ENCODE measurements at regions not wholly inside any gene's neighbourhood (a gene's known extent, or its start where the extent isn't known, plus 50 kb on each side); places are given as distances from the start of the nearest gene placed in this dataset.

DNA sequence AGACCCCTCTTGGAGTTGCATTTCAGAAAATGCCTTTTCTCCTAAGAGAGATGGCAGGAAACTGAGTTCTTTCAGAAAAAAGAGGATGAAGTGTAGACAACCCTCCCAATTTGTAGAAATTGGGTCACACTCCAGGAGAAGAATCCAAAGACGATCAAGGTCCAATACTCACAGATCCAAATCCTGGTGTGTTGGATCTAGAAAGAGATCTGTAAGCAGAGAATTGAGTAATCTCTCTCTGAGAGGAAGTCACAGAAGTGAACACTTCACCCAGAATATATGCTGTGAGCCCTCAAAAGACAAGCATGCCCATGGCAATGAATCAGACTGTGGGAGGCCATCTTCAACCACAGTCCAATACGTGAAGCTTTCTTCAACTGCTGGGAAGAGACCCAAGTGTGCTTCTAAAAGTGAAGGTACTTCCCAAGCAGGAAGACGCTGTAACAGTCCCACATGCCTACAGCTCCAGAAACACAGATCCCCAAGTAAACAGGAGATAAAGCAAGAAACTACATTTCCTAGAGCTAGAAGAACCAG, 182.7 kb downstream of the SMC2 start:
- H3K4me1 Mint-ChIP-seq (ENCODE audit: unreplicated experiment) = peaks cover 15% of the 10 kb centered on the region
- H3K4me3 Mint-ChIP-seq (ENCODE audit: unreplicated experiment) = no peak overlapping the region
- TF ChIP-seq, protein P1, sequence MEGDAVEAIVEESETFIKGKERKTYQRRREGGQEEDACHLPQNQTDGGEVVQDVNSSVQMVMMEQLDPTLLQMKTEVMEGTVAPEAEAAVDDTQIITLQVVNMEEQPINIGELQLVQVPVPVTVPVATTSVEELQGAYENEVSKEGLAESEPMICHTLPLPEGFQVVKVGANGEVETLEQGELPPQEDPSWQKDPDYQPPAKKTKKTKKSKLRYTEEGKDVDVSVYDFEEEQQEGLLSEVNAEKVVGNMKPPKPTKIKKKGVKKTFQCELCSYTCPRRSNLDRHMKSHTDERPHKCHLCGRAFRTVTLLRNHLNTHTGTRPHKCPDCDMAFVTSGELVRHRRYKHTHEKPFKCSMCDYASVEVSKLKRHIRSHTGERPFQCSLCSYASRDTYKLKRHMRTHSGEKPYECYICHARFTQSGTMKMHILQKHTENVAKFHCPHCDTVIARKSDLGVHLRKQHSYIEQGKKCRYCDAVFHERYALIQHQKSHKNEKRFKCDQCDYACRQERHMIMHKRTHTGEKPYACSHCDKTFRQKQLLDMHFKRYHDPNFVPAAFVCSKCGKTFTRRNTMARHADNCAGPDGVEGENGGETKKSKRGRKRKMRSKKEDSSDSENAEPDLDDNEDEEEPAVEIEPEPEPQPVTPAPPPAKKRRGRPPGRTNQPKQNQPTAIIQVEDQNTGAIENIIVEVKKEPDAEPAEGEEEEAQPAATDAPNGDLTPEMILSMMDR (IDR thresholded peaks at IDR 0.05) = no peak
- H3K9me3 Mint-ChIP-seq (ENCODE audit: unreplicated experiment) = no peaks in the 10 kb centered on the region
- H3K36me3 Mint-ChIP-seq (ENCODE audit: unreplicated experiment) = no peaks in the 10 kb centered on the region
- H3K27me3 Mint-ChIP-seq (ENCODE audit: unreplicated experiment) = peaks cover 8% of the 10 kb centered on the region
- no peak overlapping the region for H3K27ac Mint-ChIP-seq (ENCODE audit: unreplicated experiment)
- DNase-seq (ENCODE audit: extremely low spot score, unreplicated experiment) = no peak

GRCh38 chr9:104278929-104279496, 184.9 kb downstream of the SMC2 start:
- TF ChIP-seq, protein P1 (IDR thresholded peaks at IDR 0.05) = no peak
- no peaks in the 10 kb centered on the region for H3K36me3 Mint-ChIP-seq (ENCODE audit: unreplicated experiment)
- DNase-seq (ENCODE audit: extremely low spot score, unreplicated experiment) = no peak
- peaks cover 15% of the 10 kb centered on the region for H3K4me1 Mint-ChIP-seq (ENCODE audit: unreplicated experiment)
- peaks cover under 1% of the 10 kb centered on the region for H3K27me3 Mint-ChIP-seq (ENCODE audit: unreplicated experiment)
- no peak overlapping the region for H3K27ac Mint-ChIP-seq (ENCODE audit: unreplicated experiment)
- no peaks in the 10 kb centered on the region for H3K9me3 Mint-ChIP-seq (ENCODE audit: unreplicated experiment)
- no peak overlapping the region for H3K4me3 Mint-ChIP-seq (ENCODE audit: unreplicated experiment)

- H3K9me3 Mint-ChIP-seq (ENCODE audit: unreplicated experiment) = no peaks in the 10 kb centered on the region
- H3K36me3 Mint-ChIP-seq (ENCODE audit: unreplicated experiment) = no peaks in the 10 kb centered on the region
- H3K4me3 Mint-ChIP-seq (ENCODE audit: unreplicated experiment) = no peak overlapping the region
- TF ChIP-seq, protein P1 (IDR thresholded peaks at IDR 0.05) = no peak
- no peak overlapping the region for H3K27ac Mint-ChIP-seq (ENCODE audit: unreplicated experiment)
- peaks cover 15% of the 10 kb centered on the region for H3K4me1 Mint-ChIP-seq (ENCODE audit: unreplicated experiment)
- no peaks in the 10 kb centered on the region for H3K27me3 Mint-ChIP-seq (ENCODE audit: unreplicated experiment)
- no peak for DNase-seq (ENCODE audit: extremely low spot score, unreplicated experiment)
Observed at GRCh38 chr9:104279535-104280177, 185.5 kb downstream of the SMC2 start.

GRCh38 chr9:104280178-104280560, 186.1 kb downstream of the SMC2 start:
- DNase-seq (ENCODE audit: extremely low spot score, unreplicated experiment) = no peak
- Mint-ChIP-seq H3K36me3 (ENCODE audit: unreplicated experiment) (no peaks in the 10 kb centered on the region), H3K4me3 (ENCODE audit: unreplicated experiment) (no peak overlapping the region), H3K4me1 (ENCODE audit: unreplicated experiment) (peaks cover 15% of the 10 kb centered on the region), H3K27ac (ENCODE audit: unreplicated experiment) (no peak overlapping the region), H3K27me3 (ENCODE audit: unreplicated experiment) (no peaks in the 10 kb centered on the region), H3K9me3 (ENCODE audit: unreplicated experiment) (no peaks in the 10 kb centered on the region)
- TF ChIP-seq, protein P1 (IDR thresholded peaks at IDR 0.05) = no peak

- Mint-ChIP-seq H3K36me3 (ENCODE audit: unreplicated experiment) (no peaks in the 10 kb centered on the region), H3K27ac (ENCODE audit: unreplicated experiment) (no peak overlapping the region), H3K27me3 (ENCODE audit: unreplicated experiment) (no peaks in the 10 kb centered on the region), H3K4me3 (ENCODE audit: unreplicated experiment) (no peak overlapping the region), H3K4me1 (ENCODE audit: unreplicated experiment) (peaks cover 15% of the 10 kb centered on the region), H3K9me3 (ENCODE audit: unreplicated experiment) (no peaks in the 10 kb centered on the region)
- DNase-seq (ENCODE audit: extremely low spot score, unreplicated experiment) = no peak
- TF ChIP-seq, protein P1 (IDR thresholded peaks at IDR 0.05) = no peak
Observed at GRCh38 chr9:104280711-104281110, 186.6 kb downstream of the SMC2 start.

Measured in osteocyte (in vitro differentiated cells).